Smooth muscle cell of the brain vasculature (primary cell): ENCODE measurements at regions not wholly inside any gene's neighbourhood (a gene's known extent, or its start where the extent isn't known, plus 50 kb on each side); places are given as distances from the start of the nearest gene placed in this dataset.
"Not testable (repeated sequence)": the region's sequence is repeated elsewhere in the genome, so short reads cannot be mapped to it uniquely, and the experiment has no call there.

Experiments
- DNase-seq: peaks from one replicate; pipeline ENCODE4 v3.0.0-alpha.2; 2012; ENCODE audit warnings: low read depth, low spot score

GRCh38 chr4:158397781-158398180 lies 123.9 kb upstream of the RXFP1 start:
- DNase-seq = no peak

- DNase-seq = not testable (repeated sequence)
Measured at GRCh38 chr4:158407961-158408360, 113.7 kb upstream of the RXFP1 start.

DNA sequence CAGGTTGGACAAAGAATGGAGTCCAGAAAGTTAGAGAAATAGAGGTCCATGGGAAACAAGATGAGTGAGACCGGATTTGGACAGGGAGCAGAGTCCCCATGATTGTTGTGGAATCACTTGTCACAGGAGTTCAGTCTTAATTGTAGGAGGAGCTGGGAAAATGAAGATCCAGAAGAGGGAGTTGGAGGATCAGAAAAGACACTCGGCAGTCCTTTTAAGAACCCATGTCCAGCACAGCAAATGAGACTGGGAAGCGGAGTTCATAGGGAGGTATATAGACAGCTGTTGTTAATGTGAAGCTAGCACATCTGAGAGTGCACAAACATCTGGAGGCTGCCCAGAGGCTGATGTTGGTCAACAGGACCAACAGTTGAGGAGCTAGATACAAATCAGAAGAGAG lies 111.4 kb upstream of the RXFP1 start:
- no peak for DNase-seq

DNA sequence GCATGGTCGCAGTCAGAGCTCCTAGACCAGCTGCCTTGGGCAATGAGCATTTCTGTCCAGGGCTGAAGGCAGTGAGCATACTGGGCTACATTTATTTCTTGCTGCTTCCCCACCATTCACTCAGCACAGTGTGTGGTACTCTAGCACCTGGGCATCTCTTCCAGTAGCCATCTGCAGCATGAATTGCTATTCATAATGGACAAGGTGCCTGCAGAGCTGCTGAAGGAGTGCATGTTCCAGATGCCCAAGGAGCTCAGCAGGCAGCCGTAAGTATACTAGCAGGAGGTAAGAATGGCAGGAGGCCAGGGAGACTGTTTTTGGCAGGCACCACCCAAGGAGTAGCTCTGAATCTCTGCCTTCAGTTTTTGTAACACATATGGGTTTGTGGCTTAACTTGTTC lies 110.4 kb upstream of the RXFP1 start:
- peak; percentile 4 for DNase-seq

- DNase-seq = not testable (repeated sequence)
Measured at GRCh38 chr4:158418679-158419078, 103.0 kb upstream of the RXFP1 start.

DNA sequence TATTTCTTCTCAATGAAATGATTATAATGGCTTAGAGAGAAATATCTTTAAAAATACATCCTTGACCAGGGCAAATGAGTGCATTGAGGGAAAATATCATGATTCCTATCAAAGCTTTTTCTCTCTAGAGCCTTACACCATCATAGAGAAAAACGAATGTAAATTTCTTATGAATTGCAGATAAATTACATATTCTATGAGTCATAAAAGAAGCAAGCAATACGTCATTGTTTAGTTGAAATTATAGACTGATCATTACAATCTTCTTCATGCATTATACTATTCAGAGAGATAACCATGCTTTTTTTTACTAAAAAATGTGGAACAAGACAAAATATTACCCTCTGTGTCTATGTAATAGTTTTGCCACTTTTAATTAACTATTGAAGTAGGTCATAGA lies 100.9 kb upstream of the RXFP1 start:
- DNase-seq = no peak

GRCh38 chr4:158422546-158422945 lies 99.1 kb upstream of the RXFP1 start:
- no peak for DNase-seq

- no peak for DNase-seq
Measured at GRCh38 chr4:158428242-158428641, 93.4 kb upstream of the RXFP1 start.

GRCh38 chr4:158442736-158443135 lies 78.9 kb upstream of the RXFP1 start:
- no peak for DNase-seq

DNA sequence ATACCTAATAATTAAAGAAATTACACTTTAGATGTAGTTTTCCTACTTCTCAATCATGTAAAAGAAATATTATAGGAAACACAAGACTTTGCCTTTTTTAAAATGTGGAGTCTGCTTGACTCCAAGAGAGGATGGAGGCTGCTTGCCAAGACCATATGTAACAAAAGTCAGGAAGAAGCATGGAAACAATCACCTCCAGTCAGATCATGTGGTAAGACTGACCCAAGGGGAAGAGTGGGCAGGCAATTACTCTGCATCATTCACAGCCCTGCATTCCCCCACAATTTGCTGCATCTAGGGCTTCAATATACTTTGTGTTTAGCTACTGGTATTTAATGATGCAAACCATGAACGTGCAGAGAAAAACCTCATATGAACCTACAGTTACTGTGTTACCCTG lies 78.0 kb upstream of the RXFP1 start:
- DNase-seq = no peak

GRCh38 chr4:158444621-158445020 lies 77.1 kb upstream of the RXFP1 start:
- DNase-seq = no peak

DNA sequence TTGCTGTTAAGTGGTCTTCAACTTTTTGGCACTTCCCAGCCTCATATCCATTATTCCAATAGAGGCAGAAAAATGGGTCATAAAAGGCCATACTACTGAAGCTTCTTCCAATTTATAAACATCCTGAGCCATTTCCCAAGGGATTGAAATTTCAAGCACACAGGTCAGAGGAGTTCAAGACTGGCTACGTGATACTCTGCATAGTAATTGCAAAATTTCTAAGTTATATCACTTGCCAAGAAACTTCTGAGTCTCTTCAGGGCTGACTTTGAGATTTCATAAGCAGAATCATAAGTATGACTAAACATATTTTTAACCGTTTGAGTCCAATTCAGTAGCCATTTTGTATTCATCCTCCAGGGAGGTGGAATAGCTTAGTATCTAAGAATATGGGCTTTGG lies 75.6 kb upstream of the RXFP1 start:
- DNase-seq = peak; percentile 36

DNA sequence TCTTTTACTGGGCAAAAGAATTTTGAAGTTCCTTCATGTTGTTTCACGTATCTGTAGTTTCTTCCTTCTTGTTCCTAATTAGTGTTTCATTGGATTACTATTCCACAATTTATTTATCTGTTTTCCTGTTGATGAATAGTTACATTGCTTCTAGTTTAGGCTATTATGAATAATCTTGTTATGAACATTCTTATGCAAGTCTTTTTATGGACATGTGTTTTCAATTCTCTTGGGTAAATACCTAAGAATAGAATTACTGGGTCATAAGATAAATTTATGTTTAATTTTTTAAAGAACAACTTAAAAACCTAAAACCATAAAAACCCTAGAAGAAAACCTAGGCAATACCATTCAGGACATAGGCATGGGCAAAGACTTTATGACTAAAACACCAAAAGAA lies 70.9 kb upstream of the RXFP1 start:
- no peak for DNase-seq

DNA sequence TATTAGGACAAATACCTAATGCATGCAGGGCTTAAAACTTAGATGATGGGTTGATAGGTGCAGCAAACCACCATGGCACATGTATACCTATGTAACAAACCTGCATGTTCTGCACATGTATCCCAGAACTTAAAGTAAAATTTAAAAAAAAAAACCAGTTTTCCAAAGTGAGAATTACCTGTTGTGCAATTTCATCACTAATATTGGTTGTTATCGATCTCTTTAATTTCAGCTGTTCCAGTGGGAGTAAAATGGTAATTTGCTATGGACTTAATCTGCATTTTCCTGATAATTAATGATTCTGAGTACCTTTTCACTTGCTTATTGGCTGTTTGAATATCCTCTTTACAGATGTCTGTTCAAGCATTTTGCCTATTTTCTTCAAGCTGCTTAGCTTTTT lies 69.6 kb upstream of the RXFP1 start:
- DNase-seq = not testable (repeated sequence)

- no peak for DNase-seq
Measured at GRCh38 chr4:158458271-158458895, 63.3 kb upstream of the RXFP1 start.

DNA sequence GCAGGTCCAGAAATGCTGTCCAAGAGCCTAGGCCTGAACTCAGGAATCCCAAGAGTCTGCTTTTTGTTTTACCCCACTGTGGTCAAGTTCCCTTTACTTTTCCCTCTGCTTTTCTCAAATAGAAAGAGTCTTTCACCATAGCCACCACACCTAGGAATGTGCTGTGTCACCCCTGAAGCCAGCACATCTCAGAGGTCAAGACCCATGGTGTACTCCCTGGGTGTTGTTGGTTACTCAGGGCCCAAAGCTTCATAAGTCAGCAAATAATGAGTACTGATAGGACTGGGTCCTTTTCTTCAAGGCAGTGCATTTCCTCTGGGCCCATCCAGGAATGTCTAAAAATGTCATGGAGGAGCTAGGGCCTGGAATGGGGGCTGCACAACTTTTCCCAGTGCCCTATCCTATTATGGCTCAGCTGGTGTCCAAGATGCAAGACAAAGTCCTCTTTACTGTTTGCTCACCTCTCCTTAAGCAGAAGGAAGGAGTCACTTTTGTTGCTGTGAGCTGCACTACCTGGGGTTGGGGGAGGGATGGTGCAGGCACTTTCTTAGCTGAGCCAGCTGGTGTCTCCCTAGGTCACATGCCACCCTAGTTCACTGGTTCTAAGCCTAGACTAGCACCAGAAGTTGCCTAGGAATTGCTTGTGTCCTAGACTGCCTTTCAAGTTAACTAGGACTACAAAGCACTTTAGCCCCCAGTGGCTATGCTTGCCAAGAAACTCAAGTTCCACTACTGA lies 62.4 kb upstream of the RXFP1 start:
- DNase-seq = no peak

GRCh38 chr4:158461336-158461735 lies 60.3 kb upstream of the RXFP1 start:
- no peak for DNase-seq

GRCh38 chr4:158462611-158463010 lies 59.1 kb upstream of the RXFP1 start:
- DNase-seq = no peak
